SW480 (cell line): ENCODE measurements at regions not wholly inside any gene's neighbourhood (a gene's known extent, or its start where the extent isn't known, plus 50 kb on each side); places are given as distances from the start of the nearest gene placed in this dataset.
"Not testable (repeated sequence)": the region's sequence is repeated elsewhere in the genome, so short reads cannot be mapped to it uniquely, and the experiment has no call there.

Source experiments
- DNase-seq: peaks from one replicate; pipeline ENCODE4 v3.0.0-alpha.2; 2016; ENCODE audit warnings: low spot score

GRCh38 chr10:84943541-84943940 lies 615.2 kb downstream of the CCSER2 start:
- DNase-seq = no peak

GRCh38 chr10:84944187-84944586 lies 615.8 kb downstream of the CCSER2 start:
- no peak for DNase-seq

GRCh38 chr10:84945791-84946190 lies 617.4 kb downstream of the CCSER2 start:
- DNase-seq = no peak

- DNase-seq = no peak
Observed at GRCh38 chr10:84946904-84947303, 618.5 kb downstream of the CCSER2 start.

GRCh38 chr10:84948644-84949043 lies 620.3 kb downstream of the CCSER2 start:
- no peak for DNase-seq

- no peak for DNase-seq
Observed at GRCh38 chr10:84951616-84952015, 623.2 kb downstream of the CCSER2 start.

GRCh38 chr10:84957427-84957826 lies 629.0 kb downstream of the CCSER2 start:
- no peak for DNase-seq

GRCh38 chr10:84965468-84965867 lies 637.1 kb downstream of the CCSER2 start:
- DNase-seq = no peak

- no peak for DNase-seq
Observed at GRCh38 chr10:84966708-84967441, 638.5 kb downstream of the CCSER2 start.

- DNase-seq = not testable (repeated sequence)
Observed at GRCh38 chr10:84969297-84969696, 640.9 kb downstream of the CCSER2 start.

- DNase-seq = no peak
Observed at GRCh38 chr10:84987039-84987438, 658.6 kb downstream of the CCSER2 start.

GRCh38 chr10:84988011-84988410 lies 659.6 kb downstream of the CCSER2 start:
- DNase-seq = no peak

GRCh38 chr10:84990713-84991112 lies 662.3 kb downstream of the CCSER2 start:
- DNase-seq = no peak

- DNase-seq = no peak
Observed at GRCh38 chr10:84991301-84991700, 662.9 kb downstream of the CCSER2 start.

- no peak for DNase-seq
Observed at GRCh38 chr10:84993251-84994035, 665.1 kb downstream of the CCSER2 start.

- DNase-seq = no peak
Observed at GRCh38 chr10:84994722-84995121, 666.3 kb downstream of the CCSER2 start.

- DNase-seq = no peak
Observed at GRCh38 chr10:84996580-84996979, 668.2 kb downstream of the CCSER2 start.

GRCh38 chr10:84997870-84998269 lies 669.5 kb downstream of the CCSER2 start:
- no peak for DNase-seq

GRCh38 chr10:84999929-85000328 lies 671.5 kb downstream of the CCSER2 start:
- DNase-seq = no peak

GRCh38 chr10:85003083-85003482 lies 674.7 kb downstream of the CCSER2 start:
- DNase-seq = no peak

GRCh38 chr10:85008488-85009184 lies 680.2 kb downstream of the CCSER2 start:
- DNase-seq = no peak

- no peak for DNase-seq
Observed at GRCh38 chr10:85012305-85012704, 683.9 kb downstream of the CCSER2 start.
